Lower leg skin (tissue), 3 donors: ENCODE measurements at regions not wholly inside any gene's neighbourhood (a gene's known extent, or its start where the extent isn't known, plus 50 kb on each side); places are given as distances from the start of the nearest gene placed in this dataset.

Source experiments
- POLR2A ChIP-seq, 2 donors: fragments of 450-650 bp; IDR thresholded peaks; one replicate each; pipeline ENCODE4 v1.6.1; 2016 to 2017; ENCODE audit warnings: antibody characterized with exemption in 2 of 2, mild to moderate bottlenecking in 1 of 2, moderate library complexity in 1 of 2
- TF ChIP-seq, protein P1 (sequence below), 3 donors: fragments of 450-650 bp; IDR thresholded peaks; one replicate each; pipeline ENCODE4 v1.5.1; 2016; ENCODE audit warnings: antibody characterized with exemption in 3 of 3, mild to moderate bottlenecking in 3 of 3, moderate library complexity in 2 of 3

GRCh38 chr13:79062291-79062690 is 343.8 kb downstream of the RBM26 start:
- TF ChIP-seq, protein P1, sequence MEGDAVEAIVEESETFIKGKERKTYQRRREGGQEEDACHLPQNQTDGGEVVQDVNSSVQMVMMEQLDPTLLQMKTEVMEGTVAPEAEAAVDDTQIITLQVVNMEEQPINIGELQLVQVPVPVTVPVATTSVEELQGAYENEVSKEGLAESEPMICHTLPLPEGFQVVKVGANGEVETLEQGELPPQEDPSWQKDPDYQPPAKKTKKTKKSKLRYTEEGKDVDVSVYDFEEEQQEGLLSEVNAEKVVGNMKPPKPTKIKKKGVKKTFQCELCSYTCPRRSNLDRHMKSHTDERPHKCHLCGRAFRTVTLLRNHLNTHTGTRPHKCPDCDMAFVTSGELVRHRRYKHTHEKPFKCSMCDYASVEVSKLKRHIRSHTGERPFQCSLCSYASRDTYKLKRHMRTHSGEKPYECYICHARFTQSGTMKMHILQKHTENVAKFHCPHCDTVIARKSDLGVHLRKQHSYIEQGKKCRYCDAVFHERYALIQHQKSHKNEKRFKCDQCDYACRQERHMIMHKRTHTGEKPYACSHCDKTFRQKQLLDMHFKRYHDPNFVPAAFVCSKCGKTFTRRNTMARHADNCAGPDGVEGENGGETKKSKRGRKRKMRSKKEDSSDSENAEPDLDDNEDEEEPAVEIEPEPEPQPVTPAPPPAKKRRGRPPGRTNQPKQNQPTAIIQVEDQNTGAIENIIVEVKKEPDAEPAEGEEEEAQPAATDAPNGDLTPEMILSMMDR (IDR thresholded peaks at IDR 0.05): no peak
- TF ChIP-seq POLR2A (IDR thresholded peaks at IDR 0.05): no peak
